GM13976 (cell line): ENCODE measurements at regions not wholly inside any gene's neighbourhood (a gene's known extent, or its start where the extent isn't known, plus 50 kb on each side); places are given as distances from the start of the nearest gene placed in this dataset.

Source experiments
- DNase-seq: peaks from one replicate; pipeline ENCODE4 v3.0.0; 2012; ENCODE audit warnings: low spot score
- CTCF ChIP-seq: IDR thresholded peaks from 2 replicates; pipeline ENCODE4 v1.5.1; 2012; ENCODE audit warnings: borderline replicate concordance, mild to moderate bottlenecking; ENCODE audit not compliant: insufficient read depth; ENCODE audit errors: extremely low read depth, missing control alignments, control extremely low read depth
- in situ Hi-C: fragments of 300-500 bp; cut with MboI; formaldehyde crosslinking; loops from one replicate; pipeline ENCODE4 v1.12.0; 2022; ENCODE audit warnings: low sequenced_read_pairs, mixed read lengths, inconsistent platforms; ENCODE audit not compliant: unreplicated experiment

- DNase-seq = no peak
- no peak for TF ChIP-seq CTCF
- in situ Hi-C loops = no loop called here
These were observed 481.5 kb downstream of the NFIB start for GRCh38 chr9:13832446-13832845.

- in situ Hi-C loops = no loop called here
- no peak for TF ChIP-seq CTCF
- DNase-seq = no peak
These were observed 490.9 kb downstream of the NFIB start for GRCh38 chr9:13823026-13823425.

- DNase-seq = no peak
- no peak for TF ChIP-seq CTCF
- in situ Hi-C loops = no loop called here
These were observed 496.1 kb downstream of the NFIB start for GRCh38 chr9:13817754-13818278.

GRCh38 chr9:13816837-13817236 is 497.1 kb downstream of the NFIB start:
- no peak for DNase-seq
- in situ Hi-C loops = no loop called here
- no peak for TF ChIP-seq CTCF

GRCh38 chr9:13814647-13815400 is 499.1 kb downstream of the NFIB start:
- TF ChIP-seq CTCF = no peak
- in situ Hi-C loops = no loop called here
- DNase-seq = no peak

GRCh38 chr9:13811876-13812275 is 502.1 kb downstream of the NFIB start:
- DNase-seq = no peak
- no peak for TF ChIP-seq CTCF
- in situ Hi-C loops = no loop called here

- in situ Hi-C loops = no loop called here
- no peak for DNase-seq
These were observed 503.4 kb downstream of the NFIB start for GRCh38 chr9:13810510-13810909.

More at GRCh38 chr9:13810510-13810909, 503.4 kb downstream of the NFIB start:
- no peak for TF ChIP-seq CTCF
